Liver (tissue), 7 donors: ENCODE measurements at regions not wholly inside any gene's neighbourhood (a gene's known extent, or its start where the extent isn't known, plus 50 kb on each side); places are given as distances from the start of the nearest gene placed in this dataset.

Source experiments
- DNase-seq: peaks from one replicate; pipeline ENCODE4 v3.0.0-alpha.2; 2017; ENCODE audit warnings: low spot score
- H3K27ac ChIP-seq, 2 donors: one replicate each; pipeline ENCODE4 v1.7.0; 2013; ENCODE audit warnings: inconsistent platforms in 2 of 2, low read length in 2 of 2, control low read depth in 1 of 2, low read depth in 1 of 2, mild to moderate bottlenecking in 1 of 2
- H3K27me3 ChIP-seq, 4 donors: one replicate each; pipeline versions ENCODE4 v1.6.1 to v1.7.0; 2013; ENCODE audit warnings: low read length in 3 of 4, inconsistent platforms in 1 of 4, mild to moderate bottlenecking in 1 of 4, moderate library complexity in 1 of 4; ENCODE audit not compliant: control insufficient read depth in 4 of 4, insufficient read depth in 4 of 4
- H3K36me3 ChIP-seq, 4 donors: one replicate each; pipeline versions ENCODE4 v1.6.1 to v1.7.0; 2013; ENCODE audit warnings: low read length in 3 of 4, mild to moderate bottlenecking in 3 of 4, low read depth in 1 of 4, moderate library complexity in 1 of 4; ENCODE audit not compliant: control insufficient read depth in 4 of 4, insufficient read depth in 3 of 4
- H3K4me1 ChIP-seq, 4 donors: one replicate each; pipeline versions ENCODE4 v1.6.1 to v1.7.0; 2013; ENCODE audit warnings: low read length in 3 of 4, mild to moderate bottlenecking in 3 of 4, moderate library complexity in 1 of 4; ENCODE audit not compliant: control insufficient read depth in 4 of 4, insufficient read depth in 4 of 4
- H3K4me3 ChIP-seq, 3 donors: one replicate each; pipeline versions ENCODE4 v1.6.1 to v1.7.0; 2013; ENCODE audit warnings: low read length in 3 of 3, control low read depth in 1 of 3, low read depth in 1 of 3, mild to moderate bottlenecking in 1 of 3
- H3K9ac ChIP-seq, 2 donors: one replicate each; pipeline ENCODE4 v1.7.0; 2013; ENCODE audit warnings: low read length in 2 of 2, mild to moderate bottlenecking in 2 of 2, moderate library complexity in 2 of 2, control low read depth in 1 of 2, low read depth in 1 of 2
- H3K9me3 ChIP-seq, 4 donors: one replicate each; pipeline versions ENCODE4 v1.6.1 to v1.7.0; 2013; ENCODE audit warnings: low read length in 3 of 4; ENCODE audit not compliant: control insufficient read depth in 4 of 4
- EGR1 ChIP-seq, 2 donors: IDR thresholded peaks; 2 replicates each; pipeline ENCODE4 v1.6.1; 2016 to 2018; ENCODE audit warnings: antibody characterized with exemption in 2 of 2, low read depth in 2 of 2
- FOXA1 ChIP-seq: IDR thresholded peaks from 2 replicates; pipeline ENCODE4 v1.6.1; 2016; ENCODE audit warnings: antibody characterized with exemption
- GABPA ChIP-seq, 2 donors: IDR thresholded peaks in 1 of 2; conservative IDR thresholded peaks in 1 of 2; 2 replicates each; pipeline ENCODE4 v1.6.1; 2016; ENCODE audit warnings: antibody characterized with exemption in 2 of 2, mild to moderate bottlenecking in 1 of 2, moderate library complexity in 1 of 2
- HNF4G ChIP-seq: IDR thresholded peaks from 2 replicates; pipeline ENCODE4 v1.6.1; 2016; ENCODE audit warnings: antibody characterized with exemption
- JUND ChIP-seq, 2 donors: IDR thresholded peaks; 2 replicates each; pipeline ENCODE4 v1.6.1; 2016; ENCODE audit warnings: antibody characterized with exemption in 2 of 2
- MAX ChIP-seq: IDR thresholded peaks from 2 replicates; pipeline ENCODE4 v1.6.1; 2016; ENCODE audit warnings: antibody characterized with exemption
- NR2F2 ChIP-seq: IDR thresholded peaks from 2 replicates; pipeline ENCODE4 v1.6.1; 2016; ENCODE audit warnings: antibody characterized with exemption
- RAD21 ChIP-seq, 2 donors: IDR thresholded peaks; 2 replicates each; pipeline ENCODE4 v1.6.1; 2016; ENCODE audit warnings: antibody characterized with exemption in 2 of 2, mild to moderate bottlenecking in 2 of 2
- REST ChIP-seq: IDR thresholded peaks from 2 replicates; pipeline ENCODE4 v1.6.1; 2016; ENCODE audit warnings: antibody characterized with exemption, mild to moderate bottlenecking
- RXRA ChIP-seq, 2 donors: IDR thresholded peaks; 2 replicates each; pipeline ENCODE4 v1.6.1; 2017 to 2018; ENCODE audit warnings: antibody characterized with exemption in 2 of 2, mild to moderate bottlenecking in 1 of 2
- SP1 ChIP-seq: IDR thresholded peaks from 2 replicates; pipeline ENCODE4 v1.6.1; 2018; ENCODE audit warnings: antibody characterized with exemption, mild to moderate bottlenecking
- TAF1 ChIP-seq: conservative IDR thresholded peaks from 2 replicates; pipeline ENCODE4 v1.6.1; 2016; ENCODE audit warnings: antibody characterized with exemption, mild to moderate bottlenecking
- YY1 ChIP-seq: IDR thresholded peaks from 2 replicates; pipeline ENCODE4 v1.6.1; 2016; ENCODE audit warnings: antibody characterized with exemption, mild to moderate bottlenecking
- ZBTB33 ChIP-seq: IDR thresholded peaks from 2 replicates; pipeline ENCODE4 v1.6.1; 2016; ENCODE audit warnings: antibody characterized with exemption
- WGBS: extraction: QIAGEN DNeasy Blood & Tissue Kit; methylation state at CpG from one replicate; pipeline ENCODE4 v1.1.7; 2013; 5-methylcytosine and 5-hydroxymethylcytosine counted together
- donor health status: healthy.
- donor health status: healthy.
- donor health status: healthy.
- donor health status: healthy.

GRCh38 chr14:94876306-94876705, 106.4 kb upstream of the GSC start:
- H3K27ac ChIP-seq, result no peak overlapping the region
- H3K27me3 ChIP-seq, result peaks cover 0 to 3% (median 1%) of the 10 kb centered on the region in 4 donors
- H3K36me3 ChIP-seq, result no peaks in the 10 kb centered on the region
- H3K9ac ChIP-seq, result no peak overlapping the region
- H3K9me3 ChIP-seq, result no peaks in the 10 kb centered on the region
- WGBS, result 42% methylated on average over 4 of the region's 4 CpGs
- no peaks in the 10 kb centered on the region for H3K4me1 ChIP-seq
- no peak overlapping the region for H3K4me3 ChIP-seq
- TF ChIP-seq FOXA1, result no peak
- no peak for TF ChIP-seq ZBTB33
- no peak for TF ChIP-seq REST
- no peak for TF ChIP-seq GABPA (IDR thresholded peaks at IDR 0.05 in 1 of 2, conservative IDR thresholded peaks at IDR 0.05 in 1 of 2)
- no peak for TF ChIP-seq MAX
- no peak for TF ChIP-seq TAF1
- no peak for TF ChIP-seq NR2F2
- no peak for TF ChIP-seq HNF4G
- TF ChIP-seq RAD21 (IDR thresholded peaks at IDR 0.05), result no peak
- no peak for DNase-seq

- no peak overlapping the region for H3K27ac ChIP-seq
- TF ChIP-seq RAD21 (IDR thresholded peaks at IDR 0.05), result no peak
- no peak for TF ChIP-seq MAX
- no peak for TF ChIP-seq YY1
- no peak for TF ChIP-seq GABPA (IDR thresholded peaks at IDR 0.05 in 1 of 2, conservative IDR thresholded peaks at IDR 0.05 in 1 of 2)
- TF ChIP-seq RXRA (IDR thresholded peaks at IDR 0.05), result no peak
- no peak for TF ChIP-seq FOXA1
- TF ChIP-seq HNF4G, result no peak
- no peak for TF ChIP-seq JUND (IDR thresholded peaks at IDR 0.05)
- TF ChIP-seq TAF1, result no peak
- H3K27me3 ChIP-seq, result peaks cover 0 to 3% (median 1%) of the 10 kb centered on the region in 4 donors
- H3K9me3 ChIP-seq, result no peaks in the 10 kb centered on the region
- no peak overlapping the region for H3K4me3 ChIP-seq
- WGBS, result 56% methylated on average over 6 of the region's 6 CpGs
- H3K4me1 ChIP-seq, result no peaks in the 10 kb centered on the region
- DNase-seq, result no peak
- H3K9ac ChIP-seq, result no peak overlapping the region
- H3K36me3 ChIP-seq, result no peaks in the 10 kb centered on the region
Observed at GRCh38 chr14:94875256-94875655, 105.3 kb upstream of the GSC start.

GRCh38 chr14:94868772-94869072, 98.8 kb upstream of the GSC start:
- H3K4me3 ChIP-seq, result no peak overlapping the region
- H3K4me1 ChIP-seq, result no peaks in the 10 kb centered on the region
- TF ChIP-seq SP1, result no peak
- no peak for TF ChIP-seq HNF4G
- no peak for TF ChIP-seq GABPA (IDR thresholded peaks at IDR 0.05 in 1 of 2, conservative IDR thresholded peaks at IDR 0.05 in 1 of 2)
- TF ChIP-seq EGR1 (IDR thresholded peaks at IDR 0.05; ENCODE audit: low read depth in 2 of 2), result no peak
- TF ChIP-seq NR2F2, result no peak
- TF ChIP-seq REST, result no peak
- TF ChIP-seq YY1, result no peak
- TF ChIP-seq MAX, result no peak
- WGBS, result 88% methylated on average over 3 of the region's 3 CpGs
- H3K27me3 ChIP-seq, result no peaks in the 10 kb centered on the region
- no peak for DNase-seq
- no peak overlapping the region for H3K9ac ChIP-seq
- H3K9me3 ChIP-seq, result no peaks in the 10 kb centered on the region
- H3K27ac ChIP-seq, result no peak overlapping the region
- no peaks in the 10 kb centered on the region for H3K36me3 ChIP-seq
